ENCODE measurements at regions not wholly inside any gene's neighbourhood (a gene's known extent, or its start where the extent isn't known, plus 50 kb on each side); places are given as distances from the start of the nearest gene placed in this dataset.
"Not testable (repeated sequence)": the region's sequence is repeated elsewhere in the genome, so short reads cannot be mapped to it uniquely, and the experiment has no call there.

DNA sequence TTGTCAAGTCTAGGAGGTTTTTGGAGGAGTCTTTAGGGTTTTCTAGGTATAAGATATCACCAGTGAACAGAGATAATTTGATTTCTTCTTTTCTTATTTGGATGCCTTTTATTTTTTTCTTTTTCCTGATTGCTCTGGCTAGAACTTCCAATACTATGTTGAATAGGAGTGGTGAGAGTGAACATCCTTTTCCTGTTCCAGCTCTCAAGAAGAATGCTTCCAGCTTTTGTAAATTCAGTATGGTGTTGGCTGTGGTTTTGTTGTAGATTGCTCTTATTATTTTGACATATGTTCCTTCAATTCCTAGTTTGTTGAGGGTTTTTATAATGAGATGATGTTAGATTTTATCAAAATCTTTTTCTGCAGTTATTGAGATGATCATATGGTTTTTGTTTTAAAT, 165.6 kb upstream of the WDFY3 start:
- no peaks in the 10 kb centered on the region for H3K9me2 ChIP-seq (replicated peaks; ENCODE audit: insufficient read depth, low read length)
- no peaks in the 10 kb centered on the region for H3K9me3 ChIP-seq (replicated peaks; ENCODE audit: insufficient read depth, low read length)
- no peaks in the 10 kb centered on the region for H3F3A ChIP-seq (ENCODE audit: insufficient read depth, low read length)
- no peak overlapping the region for H3K4me3 ChIP-seq (ENCODE audit: low read length)
- H3K27ac ChIP-seq (ENCODE audit: low read length) = no peak overlapping the region
- no peaks in the 10 kb centered on the region for H4K20me1 ChIP-seq (ENCODE audit: insufficient read depth, low read length)
- no peaks in the 10 kb centered on the region for H3K36me3 ChIP-seq (replicated peaks; ENCODE audit: insufficient read depth, low read length)
- H3K27me3 ChIP-seq (replicated peaks; ENCODE audit: insufficient read depth, low read length) = no peaks in the 10 kb centered on the region
- no peak for DNase-seq
- H2AFZ ChIP-seq (ENCODE audit: low read length) = no peak overlapping the region
- H3K4me1 ChIP-seq (ENCODE audit: low read length) = no peaks in the 10 kb centered on the region
- H3K79me2 ChIP-seq (ENCODE audit: low read length) = no peaks in the 10 kb centered on the region
- TF ChIP-seq EZH2phosphoT487 (IDR thresholded peaks at IDR 0.05; ENCODE audit: low read length) (no peak), EZH2 (optimal IDR thresholded peaks at IDR 0.05; ENCODE audit: low read depth, low read length) (no peak)
- TF ChIP-seq, protein P1, sequence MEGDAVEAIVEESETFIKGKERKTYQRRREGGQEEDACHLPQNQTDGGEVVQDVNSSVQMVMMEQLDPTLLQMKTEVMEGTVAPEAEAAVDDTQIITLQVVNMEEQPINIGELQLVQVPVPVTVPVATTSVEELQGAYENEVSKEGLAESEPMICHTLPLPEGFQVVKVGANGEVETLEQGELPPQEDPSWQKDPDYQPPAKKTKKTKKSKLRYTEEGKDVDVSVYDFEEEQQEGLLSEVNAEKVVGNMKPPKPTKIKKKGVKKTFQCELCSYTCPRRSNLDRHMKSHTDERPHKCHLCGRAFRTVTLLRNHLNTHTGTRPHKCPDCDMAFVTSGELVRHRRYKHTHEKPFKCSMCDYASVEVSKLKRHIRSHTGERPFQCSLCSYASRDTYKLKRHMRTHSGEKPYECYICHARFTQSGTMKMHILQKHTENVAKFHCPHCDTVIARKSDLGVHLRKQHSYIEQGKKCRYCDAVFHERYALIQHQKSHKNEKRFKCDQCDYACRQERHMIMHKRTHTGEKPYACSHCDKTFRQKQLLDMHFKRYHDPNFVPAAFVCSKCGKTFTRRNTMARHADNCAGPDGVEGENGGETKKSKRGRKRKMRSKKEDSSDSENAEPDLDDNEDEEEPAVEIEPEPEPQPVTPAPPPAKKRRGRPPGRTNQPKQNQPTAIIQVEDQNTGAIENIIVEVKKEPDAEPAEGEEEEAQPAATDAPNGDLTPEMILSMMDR (IDR thresholded peaks at IDR 0.05; ENCODE audit: low read length) = no peak
- H3K9ac ChIP-seq (ENCODE audit: low read length) = no peak overlapping the region
- no peak overlapping the region for H3K4me2 ChIP-seq (ENCODE audit: low read depth, low read length)

GRCh38 chr4:85132570-85132969, 166.1 kb upstream of the WDFY3 start:
- H3K36me3 ChIP-seq (replicated peaks; ENCODE audit: insufficient read depth, low read length) = no peaks in the 10 kb centered on the region
- no peak overlapping the region for H3K4me2 ChIP-seq (ENCODE audit: low read depth, low read length)
- no peak overlapping the region for H3K27ac ChIP-seq (ENCODE audit: low read length)
- H2AFZ ChIP-seq (ENCODE audit: low read length) = no peak overlapping the region
- no peaks in the 10 kb centered on the region for H3K4me1 ChIP-seq (ENCODE audit: low read length)
- H3K27me3 ChIP-seq (replicated peaks; ENCODE audit: insufficient read depth, low read length) = no peaks in the 10 kb centered on the region
- no peaks in the 10 kb centered on the region for H3F3A ChIP-seq (ENCODE audit: insufficient read depth, low read length)
- H3K9ac ChIP-seq (ENCODE audit: low read length) = no peak overlapping the region
- no peak overlapping the region for H3K4me3 ChIP-seq (ENCODE audit: low read length)
- no peaks in the 10 kb centered on the region for H3K79me2 ChIP-seq (ENCODE audit: low read length)
- H3K9me3 ChIP-seq (replicated peaks; ENCODE audit: insufficient read depth, low read length) = no peaks in the 10 kb centered on the region
- TF ChIP-seq, protein P1 (IDR thresholded peaks at IDR 0.05; ENCODE audit: low read length) = no peak
- TF ChIP-seq EZH2 (optimal IDR thresholded peaks at IDR 0.05; ENCODE audit: low read depth, low read length) (no peak), EZH2phosphoT487 (IDR thresholded peaks at IDR 0.05; ENCODE audit: low read length) (no peak)
- no peak for DNase-seq
- no peaks in the 10 kb centered on the region for H3K9me2 ChIP-seq (replicated peaks; ENCODE audit: insufficient read depth, low read length)
- no peaks in the 10 kb centered on the region for H4K20me1 ChIP-seq (ENCODE audit: insufficient read depth, low read length)

DNA sequence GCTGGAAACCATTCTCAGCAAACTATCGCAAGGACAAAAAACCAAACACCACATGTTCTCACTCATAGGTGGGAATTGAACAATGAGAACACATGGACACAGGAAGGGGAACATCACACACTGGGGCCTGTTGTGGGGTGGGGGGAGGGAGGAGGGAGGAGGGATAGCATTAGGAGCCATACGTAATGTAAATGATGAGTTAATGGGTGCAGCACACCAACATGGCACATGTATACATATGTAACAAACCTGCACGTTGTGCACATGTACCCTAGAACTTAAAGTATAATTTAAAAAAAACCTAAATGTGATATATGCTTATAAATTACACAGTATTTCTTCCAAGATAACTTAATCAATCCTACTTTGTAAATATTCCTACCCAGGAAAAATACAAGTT, 173.3 kb upstream of the WDFY3 start:
- not testable (repeated sequence) for H3K4me2 ChIP-seq (ENCODE audit: low read depth, low read length); H3K36me3 ChIP-seq (replicated peaks; ENCODE audit: insufficient read depth, low read length); H3K27ac ChIP-seq (ENCODE audit: low read length); H3K79me2 ChIP-seq (ENCODE audit: low read length); H3K27me3 ChIP-seq (replicated peaks; ENCODE audit: insufficient read depth, low read length); H3F3A ChIP-seq (ENCODE audit: insufficient read depth, low read length); H3K9me2 ChIP-seq (replicated peaks; ENCODE audit: insufficient read depth, low read length); DNase-seq; H2AFZ ChIP-seq (ENCODE audit: low read length); H3K9me3 ChIP-seq (replicated peaks; ENCODE audit: insufficient read depth, low read length); H4K20me1 ChIP-seq (ENCODE audit: insufficient read depth, low read length); H3K9ac ChIP-seq (ENCODE audit: low read length); H3K4me3 ChIP-seq (ENCODE audit: low read length); H3K4me1 ChIP-seq (ENCODE audit: low read length)

GRCh38 chr4:85142451-85142850, 176.0 kb upstream of the WDFY3 start:
- Histone ChIP-seq H3K79me2 (ENCODE audit: low read length) (no peaks in the 10 kb centered on the region), H3K36me3 (replicated peaks; ENCODE audit: insufficient read depth, low read length) (no peaks in the 10 kb centered on the region), H4K20me1 (ENCODE audit: insufficient read depth, low read length) (no peaks in the 10 kb centered on the region), H3K9me2 (replicated peaks; ENCODE audit: insufficient read depth, low read length) (no peaks in the 10 kb centered on the region), H3K27me3 (replicated peaks; ENCODE audit: insufficient read depth, low read length) (no peaks in the 10 kb centered on the region), H3K9me3 (replicated peaks; ENCODE audit: insufficient read depth, low read length) (no peaks in the 10 kb centered on the region), H3K4me1 (ENCODE audit: low read length) (peaks cover 4% of the 10 kb centered on the region; the same call in 1 of the 2 replicates), H3F3A (ENCODE audit: insufficient read depth, low read length) (no peaks in the 10 kb centered on the region), H3K4me3 (ENCODE audit: low read length) (no peak overlapping the region), H3K9ac (ENCODE audit: low read length) (no peak overlapping the region), H3K27ac (ENCODE audit: low read length) (no peak overlapping the region), H2AFZ (ENCODE audit: low read length) (peak overlapping the region; percentile 39; the same call in 1 of the 2 replicates), H3K4me2 (ENCODE audit: low read depth, low read length) (peak overlapping the region; percentile 15)
- DNase-seq = peak; percentile 36
- TF ChIP-seq, protein P1 (IDR thresholded peaks at IDR 0.05; ENCODE audit: low read length) = no peak
- TF ChIP-seq EZH2 (optimal IDR thresholded peaks at IDR 0.05; ENCODE audit: low read depth, low read length) (no peak), EZH2phosphoT487 (IDR thresholded peaks at IDR 0.05; ENCODE audit: low read length) (no peak)
